Parathyroid adenoma (tissue), 2 donors: ENCODE measurements at regions not wholly inside any gene's neighbourhood (a gene's known extent, or its start where the extent isn't known, plus 50 kb on each side); places are given as distances from the start of the nearest gene placed in this dataset.

Experiments
- H2AFZ ChIP-seq: fragments of 300-600 bp; sonication (generic); one replicate; pipeline ENCODE4 v1.7.0; 2017; ENCODE audit warnings: antibody characterized with exemption, mild to moderate bottlenecking
- H3K27ac ChIP-seq: fragments of 300-600 bp; sonication (generic); one replicate; pipeline ENCODE4 v1.7.0; 2017
- H3K27me3 ChIP-seq: fragments of 300-600 bp; sonication (generic); one replicate; pipeline ENCODE4 v1.7.0; 2017; ENCODE audit warnings: low read length; ENCODE audit not compliant: control insufficient read depth, insufficient read depth
- H3K36me3 ChIP-seq: fragments of 300-600 bp; sonication (generic); one replicate; pipeline ENCODE4 v1.7.0; 2017; ENCODE audit warnings: low read length; ENCODE audit not compliant: control insufficient read depth, insufficient read depth
- H3K4me1 ChIP-seq: fragments of 300-600 bp; sonication (generic); one replicate; pipeline ENCODE4 v1.7.0; 2017; ENCODE audit warnings: control low read depth
- H3K4me2 ChIP-seq: fragments of 300-600 bp; sonication (generic); one replicate; pipeline ENCODE4 v1.7.0; 2017; ENCODE audit warnings: low read length
- H3K4me3 ChIP-seq: fragments of 300-600 bp; sonication (generic); one replicate; pipeline ENCODE4 v1.7.0; 2017; ENCODE audit warnings: low read depth, low read length
- H3K79me2 ChIP-seq: fragments of 300-600 bp; sonication (generic); one replicate; pipeline ENCODE4 v1.7.0; 2017; ENCODE audit warnings: control low read depth
- H3K9ac ChIP-seq: fragments of 300-600 bp; sonication (generic); one replicate; pipeline ENCODE4 v1.7.0; 2017; ENCODE audit warnings: mild to moderate bottlenecking
- H3K9me3 ChIP-seq: fragments of 300-600 bp; sonication (generic); one replicate; pipeline ENCODE4 v1.7.0; 2017; ENCODE audit warnings: low read length; ENCODE audit not compliant: control insufficient read depth
- CTCF ChIP-seq: fragments of 300-600 bp; sonication (generic); IDR thresholded peaks from one replicate; pipeline ENCODE4 v1.7.0; 2017; ENCODE audit warnings: antibody characterized with exemption, mild to moderate bottlenecking
- donor health status: primary hyperparathyroidism.

- H3K4me3 ChIP-seq: no peak overlapping the region
Measured at GRCh38 chr9:29830821-29831220, 2257.5 kb upstream of the C9orf72 start.

GRCh38 chr9:29838491-29839020, 2265.3 kb upstream of the C9orf72 start:
- no peak for TF ChIP-seq CTCF
- Histone ChIP-seq H3K4me3 (no peak overlapping the region), H3K36me3 (no peaks in the 10 kb centered on the region), H3K4me1 (no peaks in the 10 kb centered on the region), H2AFZ (no peak overlapping the region), H3K4me2 (no peak overlapping the region), H3K27me3 (no peaks in the 10 kb centered on the region), H3K9ac (no peak overlapping the region), H3K79me2 (no peaks in the 10 kb centered on the region), H3K27ac (no peak overlapping the region), H3K9me3 (no peaks in the 10 kb centered on the region)

More at GRCh38 chr9:29830821-29831220, 2257.5 kb upstream of the C9orf72 start:
- Histone ChIP-seq H3K9me3 (no peaks in the 10 kb centered on the region), H2AFZ (no peak overlapping the region), H3K27me3 (no peaks in the 10 kb centered on the region), H3K27ac (no peak overlapping the region), H3K4me2 (no peak overlapping the region), H3K4me1 (no peaks in the 10 kb centered on the region), H3K79me2 (no peaks in the 10 kb centered on the region), H3K9ac (no peak overlapping the region), H3K36me3 (no peaks in the 10 kb centered on the region)
- TF ChIP-seq CTCF: no peak

GRCh38 chr9:29844251-29844650, 2271.0 kb upstream of the C9orf72 start:
- H3K79me2 ChIP-seq: no peaks in the 10 kb centered on the region
- H3K27ac ChIP-seq: no peak overlapping the region
- H2AFZ ChIP-seq: no peak overlapping the region
- H3K9me3 ChIP-seq: no peaks in the 10 kb centered on the region
- H3K4me3 ChIP-seq: no peak overlapping the region
- H3K36me3 ChIP-seq: no peaks in the 10 kb centered on the region
- H3K4me2 ChIP-seq: no peak overlapping the region
- no peaks in the 10 kb centered on the region for H3K27me3 ChIP-seq
- no peaks in the 10 kb centered on the region for H3K4me1 ChIP-seq
- H3K9ac ChIP-seq: no peak overlapping the region
- TF ChIP-seq CTCF: no peak

GRCh38 chr9:29850664-29851063, 2277.4 kb upstream of the C9orf72 start:
- H3K9ac ChIP-seq: no peak overlapping the region
- H3K4me1 ChIP-seq: no peaks in the 10 kb centered on the region
- no peaks in the 10 kb centered on the region for H3K79me2 ChIP-seq
- no peaks in the 10 kb centered on the region for H3K9me3 ChIP-seq
- TF ChIP-seq CTCF: no peak
- H3K27me3 ChIP-seq: no peaks in the 10 kb centered on the region
- H3K27ac ChIP-seq: no peak overlapping the region
- no peaks in the 10 kb centered on the region for H3K36me3 ChIP-seq
- H2AFZ ChIP-seq: no peak overlapping the region
- no peak overlapping the region for H3K4me2 ChIP-seq
- H3K4me3 ChIP-seq: no peak overlapping the region

GRCh38 chr9:29861803-29862202, 2288.5 kb upstream of the C9orf72 start:
- TF ChIP-seq CTCF: no peak
- Histone ChIP-seq H3K9me3 (no peaks in the 10 kb centered on the region), H3K36me3 (no peaks in the 10 kb centered on the region), H3K27me3 (no peaks in the 10 kb centered on the region), H3K9ac (no peak overlapping the region), H3K4me1 (no peaks in the 10 kb centered on the region), H3K79me2 (no peaks in the 10 kb centered on the region), H2AFZ (no peak overlapping the region), H3K27ac (no peak overlapping the region), H3K4me2 (no peak overlapping the region), H3K4me3 (no peak overlapping the region)
